ENCODE measurements at regions not wholly inside any gene's neighbourhood (a gene's known extent, or its start where the extent isn't known, plus 50 kb on each side); places are given as distances from the start of the nearest gene placed in this dataset.

GRCh38 chr3:31341130-31341529 is 191.6 kb upstream of the STT3B start (continued):
- peak; percentile 80 for TF ChIP-seq CTCF (CRISPR knock-in tag; IDR thresholded peaks at IDR 0.05)
- TF ChIP-seq ZNF331 (CRISPR knock-in tag; IDR thresholded peaks at IDR 0.05): 0 out of 2 replicates have a peak, but pooled peaks have one; percentile 14
- 0 out of 2 replicates have a peak, but pooled peaks have one; percentile 9 for TF ChIP-seq MIER2 (CRISPR knock-in tag; IDR thresholded peaks at IDR 0.05)
- TF ChIP-seq HMGXB4 (CRISPR knock-in tag; IDR thresholded peaks at IDR 0.05; ENCODE audit: borderline replicate concordance in 1 of 2, low read depth in 1 of 2): peak; percentile 15 to 48; a peak in 1 of 4 replicates
- TF ChIP-seq ZNF260 (CRISPR knock-in tag; IDR thresholded peaks at IDR 0.05; ENCODE audit: borderline replicate concordance, low read depth): no peak
- no peak for TF ChIP-seq ZNF407 (CRISPR knock-in tag; IDR thresholded peaks at IDR 0.05; ENCODE audit: not compliant biosample characterization)
- TF ChIP-seq ZBTB34 (CRISPR knock-in tag; IDR thresholded peaks at IDR 0.05): no peak
- TF ChIP-seq ELF4 (CRISPR knock-in tag; IDR thresholded peaks at IDR 0.05; ENCODE audit: borderline replicate concordance): no peak
- no peak for TF ChIP-seq ZNF121 (CRISPR knock-in tag; IDR thresholded peaks at IDR 0.05)
- TF ChIP-seq ZMYM3 (CRISPR knock-in tag; IDR thresholded peaks at IDR 0.05): no peak
- no peak for TF ChIP-seq TERF1 (CRISPR knock-in tag; IDR thresholded peaks at IDR 0.05)
- TF ChIP-seq AKAP8 (CRISPR knock-in tag; IDR thresholded peaks at IDR 0.05): no peak
- peak; percentile 45 for TF ChIP-seq XRCC5 (optimal IDR thresholded peaks at IDR 0.05; ENCODE audit: low read length)

Measured in HepG2 (cell line).